NB4 (cell line): ENCODE measurements at regions not wholly inside any gene's neighbourhood (a gene's known extent, or its start where the extent isn't known, plus 50 kb on each side); places are given as distances from the start of the nearest gene placed in this dataset.
"Not testable (repeated sequence)": the region's sequence is repeated elsewhere in the genome, so short reads cannot be mapped to it uniquely, and the experiment has no call there.

ENCODE experiments used
- DNase-seq: peaks from one replicate; pipeline ENCODE4 v3.0.0; 2010; ENCODE audit warnings: low read depth
- H3K4me3 ChIP-seq: one replicate; pipeline ENCODE4 v1.5.1; 2011; ENCODE audit warnings: mild to moderate bottlenecking, low read depth, low read length, moderate library complexity
- CTCF ChIP-seq: IDR thresholded peaks from one replicate; pipeline ENCODE4 v1.5.1; 2012; ENCODE audit warnings: low read depth, low read length
- MAX ChIP-seq: IDR thresholded peaks from 2 replicates; pipeline ENCODE4 v1.6.1; 2011; ENCODE audit warnings: low read depth, low read length
- MYC ChIP-seq: IDR thresholded peaks from 2 replicates; pipeline ENCODE4 v1.6.1; 2011; ENCODE audit warnings: low read depth, low read length
- POLR2A ChIP-seq: IDR thresholded peaks from 2 replicates; pipeline ENCODE4 v1.6.1; 2011; ENCODE audit warnings: mild to moderate bottlenecking; ENCODE audit not compliant: insufficient read length; ENCODE audit errors: extremely low read depth

- H3K4me3 ChIP-seq: no peak overlapping the region
- no peak for TF ChIP-seq POLR2A
- TF ChIP-seq CTCF: no peak
- TF ChIP-seq MYC: no peak
- no peak for TF ChIP-seq MAX
- no peak for DNase-seq
Observed at GRCh38 chr7:137110535-137110934, 233.0 kb downstream of the PTN start.

- DNase-seq: no peak
- H3K4me3 ChIP-seq: no peak overlapping the region
- no peak for TF ChIP-seq MYC
- TF ChIP-seq CTCF: no peak
- no peak for TF ChIP-seq MAX
- TF ChIP-seq POLR2A: no peak
Observed at GRCh38 chr7:137110091-137110509, 233.4 kb downstream of the PTN start.

- not testable (repeated sequence) for DNase-seq
Observed at GRCh38 chr7:137107802-137108201, 235.7 kb downstream of the PTN start.

GRCh38 chr7:137103526-137103925, 235.1 kb downstream of the CHRM2 start:
- DNase-seq, H3K4me3 ChIP-seq: not testable (repeated sequence)

More at GRCh38 chr7:137107802-137108201, 235.7 kb downstream of the PTN start:
- H3K4me3 ChIP-seq: not testable (repeated sequence)

GRCh38 chr7:137097111-137097510, 228.7 kb downstream of the CHRM2 start:
- TF ChIP-seq POLR2A (no peak), CTCF (no peak), MAX (no peak), MYC (no peak)
- no peak for DNase-seq

GRCh38 chr7:137096607-137097006, 228.2 kb downstream of the CHRM2 start:
- TF ChIP-seq MYC (no peak), POLR2A (no peak), MAX (no peak), CTCF (no peak)
- no peak for DNase-seq
- no peak overlapping the region for H3K4me3 ChIP-seq

More at GRCh38 chr7:137097111-137097510, 228.7 kb downstream of the CHRM2 start:
- no peak overlapping the region for H3K4me3 ChIP-seq

- no peak for TF ChIP-seq MAX
- TF ChIP-seq CTCF: no peak
- no peak for TF ChIP-seq MYC
- no peak for TF ChIP-seq POLR2A
- no peak overlapping the region for H3K4me3 ChIP-seq
- no peak for DNase-seq
Observed at GRCh38 chr7:137093198-137093597, 224.7 kb downstream of the CHRM2 start.
